IgD-negative memory B cell (primary cell): ENCODE measurements at regions not wholly inside any gene's neighbourhood (a gene's known extent, or its start where the extent isn't known, plus 50 kb on each side); places are given as distances from the start of the nearest gene placed in this dataset.

Experiments
- H3K27ac Mint-ChIP-seq, 3 donors: one replicate each; pipeline ENCODE4 v1.8.0; 2020 to 2022; ENCODE audit warnings: mild to moderate bottlenecking in 3 of 3, mixed read lengths in 3 of 3, moderate library complexity in 1 of 3
- H3K27me3 Mint-ChIP-seq: one replicate; pipeline ENCODE4 v1.8.0; 2021; ENCODE audit warnings: mixed read lengths
- H3K36me3 Mint-ChIP-seq: one replicate; pipeline ENCODE4 v1.8.0; 2020; ENCODE audit warnings: mild to moderate bottlenecking, mixed read lengths
- H3K4me1 Mint-ChIP-seq, 3 donors: one replicate each; pipeline ENCODE4 v1.8.0; 2020 to 2022; ENCODE audit warnings: mixed read lengths in 3 of 3, mild to moderate bottlenecking in 1 of 3
- H3K4me3 Mint-ChIP-seq, 4 donors: one replicate each; pipeline ENCODE4 v1.8.0; 2020 to 2022; ENCODE audit warnings: mild to moderate bottlenecking in 4 of 4, mixed read lengths in 4 of 4, moderate library complexity in 3 of 4
- H3K9me3 Mint-ChIP-seq, 3 donors: one replicate each; pipeline ENCODE4 v1.8.0; 2020 to 2021; ENCODE audit warnings: mixed read lengths in 3 of 3, mild to moderate bottlenecking in 1 of 3

DNA sequence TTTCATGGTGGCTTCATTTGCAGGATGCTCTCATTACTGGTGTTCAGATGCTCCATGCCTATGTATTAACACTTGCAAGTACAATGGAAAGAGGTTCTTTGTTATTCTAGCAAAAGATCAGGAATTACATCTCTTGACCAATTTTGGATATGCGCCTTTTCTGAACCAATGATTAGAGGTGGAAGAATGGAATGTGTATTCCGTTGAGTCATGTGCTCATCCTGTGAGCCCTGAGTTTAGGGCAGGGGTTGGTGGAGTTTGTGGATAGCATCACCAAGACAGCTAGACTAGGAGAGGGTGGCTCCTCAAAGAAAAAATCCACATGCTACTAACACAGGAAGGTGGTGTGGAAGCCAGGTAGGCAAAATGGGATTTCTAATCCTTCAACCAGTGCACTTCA, 80.7 kb upstream of the SLC25A26 start:
- H3K9me3 Mint-ChIP-seq, result peaks cover 0 to 2% (median 0%) of the 10 kb centered on the region in 3 donors
- H3K27me3 Mint-ChIP-seq, result no peaks in the 10 kb centered on the region
- H3K27ac Mint-ChIP-seq, result no peak overlapping the region
- no peaks in the 10 kb centered on the region for H3K4me1 Mint-ChIP-seq
- no peaks in the 10 kb centered on the region for H3K36me3 Mint-ChIP-seq
- no peak overlapping the region for H3K4me3 Mint-ChIP-seq

DNA sequence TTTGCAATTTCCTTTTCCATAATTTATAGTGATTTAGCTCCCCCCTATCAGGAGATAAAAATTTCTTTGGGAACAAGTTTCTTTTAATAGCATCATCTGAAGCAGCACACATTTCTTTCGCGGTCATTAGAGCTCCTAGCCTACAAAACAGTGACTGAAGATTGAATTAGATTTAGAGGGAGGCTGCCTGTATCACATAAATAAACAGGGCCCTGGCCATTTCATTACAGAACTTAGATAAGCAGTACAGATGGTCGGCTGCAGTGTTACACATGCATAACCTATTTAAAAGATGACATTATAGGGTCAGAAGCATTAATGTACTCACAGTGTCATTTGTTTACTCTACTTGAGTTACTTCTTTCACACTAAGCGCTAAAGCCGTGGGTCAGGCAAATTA, 81.4 kb upstream of the SLC25A26 start:
- no peaks in the 10 kb centered on the region for H3K27me3 Mint-ChIP-seq
- H3K4me1 Mint-ChIP-seq, result no peaks in the 10 kb centered on the region
- H3K9me3 Mint-ChIP-seq, result peaks cover 0 to 2% (median 0%) of the 10 kb centered on the region in 3 donors
- no peak overlapping the region for H3K27ac Mint-ChIP-seq
- no peak overlapping the region for H3K4me3 Mint-ChIP-seq
- H3K36me3 Mint-ChIP-seq, result no peaks in the 10 kb centered on the region

DNA sequence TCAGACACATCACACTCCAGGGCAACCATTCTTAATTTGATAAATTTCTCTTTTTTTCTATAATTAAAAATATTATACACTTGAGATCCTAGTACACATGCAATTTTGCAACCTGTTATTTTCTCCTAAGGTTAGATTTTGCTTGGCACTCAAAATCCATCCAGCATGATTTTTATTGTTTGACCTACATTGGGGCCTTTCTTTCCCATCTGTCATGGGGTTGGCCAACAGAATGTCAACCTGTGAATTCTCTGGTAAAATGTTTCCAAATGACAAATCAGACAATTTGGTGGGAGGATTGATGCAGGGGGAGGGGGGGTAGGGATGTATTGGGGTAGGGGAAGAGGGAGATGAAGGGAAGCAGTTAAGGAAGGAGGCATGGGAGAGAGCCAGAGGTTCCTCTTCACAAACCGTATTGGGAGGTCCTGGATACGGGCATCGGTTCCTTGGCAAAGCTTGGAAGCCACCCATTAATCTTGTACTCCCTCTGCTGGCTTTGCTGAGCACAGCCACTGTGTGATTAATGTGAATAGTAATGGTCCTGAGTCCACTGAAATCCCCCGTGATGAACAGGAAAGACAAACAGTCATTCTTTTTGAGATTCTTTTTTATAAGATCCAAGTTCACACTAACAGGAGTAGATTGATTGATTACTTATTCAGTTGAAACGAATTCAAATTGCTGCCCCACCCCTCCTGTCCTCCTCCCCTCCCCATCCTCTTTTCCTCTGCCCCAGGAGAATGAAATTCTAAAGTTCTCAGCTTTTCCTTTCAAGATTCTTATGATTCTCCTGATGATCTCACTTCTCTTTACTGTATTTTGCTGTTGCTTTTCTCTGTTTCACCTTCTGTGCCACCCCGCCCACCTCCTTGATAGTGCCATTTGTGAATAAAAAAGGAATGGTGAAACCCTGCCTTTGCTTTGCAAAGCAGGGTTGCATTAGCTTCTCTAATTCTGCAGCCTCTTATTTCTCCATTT, 82.2 kb upstream of the SLC25A26 start:
- peaks cover 0 to 2% (median 0%) of the 10 kb centered on the region in 3 donors for H3K9me3 Mint-ChIP-seq
- H3K4me1 Mint-ChIP-seq, result no peaks in the 10 kb centered on the region
- H3K27ac Mint-ChIP-seq, result no peak overlapping the region
- no peaks in the 10 kb centered on the region for H3K36me3 Mint-ChIP-seq
- no peaks in the 10 kb centered on the region for H3K27me3 Mint-ChIP-seq
- H3K4me3 Mint-ChIP-seq, result no peak overlapping the region

DNA sequence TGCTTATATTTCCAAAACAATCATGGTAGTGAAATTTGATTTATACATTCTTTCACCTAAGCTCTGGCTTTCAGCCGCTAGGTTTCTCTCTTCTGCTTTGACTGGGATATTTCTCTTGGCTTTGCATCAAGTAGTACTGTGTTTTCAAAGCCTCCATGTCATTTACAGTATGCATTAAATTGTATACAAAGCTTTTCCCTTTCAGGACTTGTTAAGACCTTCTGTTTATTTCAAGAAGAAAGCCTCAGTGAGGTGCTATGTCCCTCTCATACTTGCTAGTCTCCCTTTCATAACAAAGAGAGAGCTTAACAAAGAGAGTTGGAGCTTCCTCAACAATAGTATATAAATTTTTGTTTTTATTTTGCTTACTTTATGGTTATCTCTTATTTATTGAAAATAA, 84.2 kb upstream of the SLC25A26 start:
- no peaks in the 10 kb centered on the region for H3K4me1 Mint-ChIP-seq
- no peak overlapping the region for H3K27ac Mint-ChIP-seq
- no peaks in the 10 kb centered on the region for H3K27me3 Mint-ChIP-seq
- H3K9me3 Mint-ChIP-seq, result peaks cover 0 to 2% (median 0%) of the 10 kb centered on the region in 3 donors
- H3K36me3 Mint-ChIP-seq, result no peaks in the 10 kb centered on the region
- H3K4me3 Mint-ChIP-seq, result no peak overlapping the region

DNA sequence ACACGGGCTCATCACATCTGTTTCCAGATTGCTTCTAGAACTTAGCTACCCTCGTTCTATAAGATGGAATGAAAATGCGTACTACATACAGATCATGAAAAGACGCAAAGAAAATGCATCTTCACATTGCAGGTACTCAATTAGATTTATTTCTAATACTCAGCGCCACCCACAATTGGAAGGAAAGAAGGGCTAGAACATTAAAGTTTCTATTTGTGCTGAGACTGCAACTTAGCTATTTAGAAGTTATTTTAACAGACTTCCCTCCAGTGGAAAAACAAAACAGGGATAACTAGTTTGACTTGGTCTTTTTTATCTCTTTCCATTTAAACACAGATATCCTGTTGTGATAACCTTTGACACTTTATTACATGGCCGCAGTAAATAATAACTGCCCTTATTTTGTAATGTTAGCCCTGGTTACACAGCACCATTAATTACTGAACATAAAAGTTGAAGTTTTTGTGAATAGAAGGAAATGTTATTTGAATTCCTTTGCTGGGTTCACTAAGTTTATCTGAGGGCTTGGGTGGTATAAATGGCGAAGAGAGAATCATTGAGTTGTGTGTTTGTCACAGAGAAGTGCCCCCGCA, 86.9 kb upstream of the SLC25A26 start:
- Mint-ChIP-seq H3K36me3 (no peaks in the 10 kb centered on the region), H3K4me3 (no peak overlapping the region), H3K27me3 (no peaks in the 10 kb centered on the region), H3K4me1 (no peaks in the 10 kb centered on the region), H3K9me3 (no peaks in the 10 kb centered on the region), H3K27ac (no peak overlapping the region)

DNA sequence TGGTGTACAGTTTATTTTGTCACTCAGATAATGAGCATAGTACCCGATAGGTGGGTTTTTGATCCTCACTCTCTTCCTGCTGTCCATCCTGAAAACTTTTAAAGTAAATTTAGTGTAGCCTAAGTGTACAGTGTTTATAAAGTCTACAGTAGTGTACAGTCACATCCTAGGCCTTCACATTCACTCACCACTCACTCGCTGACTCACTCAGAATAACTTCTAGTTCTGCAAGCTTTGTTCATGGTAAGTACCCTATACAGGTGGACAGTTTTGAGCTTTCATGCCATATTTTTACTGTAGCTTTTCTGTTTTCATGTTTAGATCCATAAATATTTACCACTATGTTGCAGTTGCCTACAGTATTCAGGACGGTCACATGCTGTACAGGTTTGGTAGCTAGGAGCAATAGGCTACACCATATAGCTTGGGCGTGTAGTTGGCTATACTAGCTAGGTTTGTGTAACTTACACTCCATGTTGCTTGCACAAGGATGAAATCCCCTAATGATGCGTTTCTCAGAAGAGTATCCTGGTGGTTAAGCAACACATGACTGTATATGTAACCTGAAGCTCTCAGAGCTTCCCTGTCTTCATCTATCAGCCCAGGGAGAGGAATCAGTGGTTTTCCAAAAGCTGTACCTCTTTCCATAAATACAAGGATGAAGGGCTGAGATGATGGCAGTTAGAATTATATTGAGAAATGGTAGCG, 87.6 kb upstream of the SLC25A26 start:
- Mint-ChIP-seq H3K36me3 (no peaks in the 10 kb centered on the region), H3K9me3 (no peaks in the 10 kb centered on the region), H3K27me3 (no peaks in the 10 kb centered on the region), H3K4me1 (no peaks in the 10 kb centered on the region), H3K27ac (no peak overlapping the region), H3K4me3 (no peak overlapping the region)

DNA sequence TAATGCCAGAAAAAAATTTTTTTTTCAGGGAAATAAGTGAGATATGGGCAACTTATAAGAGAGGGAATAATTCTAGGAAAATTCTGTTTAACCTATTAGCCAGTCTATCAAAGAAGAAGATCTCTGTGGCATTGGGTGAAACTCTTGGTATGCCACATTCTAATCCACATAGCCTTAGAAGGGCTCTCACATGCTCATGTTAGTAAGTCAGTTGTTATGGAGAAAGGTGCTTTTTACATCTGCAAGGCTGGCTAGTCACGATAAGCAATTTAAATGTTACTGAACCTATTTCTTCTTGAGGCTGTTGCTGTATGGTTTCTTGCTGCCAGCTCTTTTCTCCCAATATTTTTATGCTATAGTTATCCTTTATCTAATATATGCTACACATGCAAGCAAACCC, 89.9 kb upstream of the MAGI1 start:
- H3K4me3 Mint-ChIP-seq, result no peak overlapping the region
- no peaks in the 10 kb centered on the region for H3K27me3 Mint-ChIP-seq
- H3K9me3 Mint-ChIP-seq, result peaks cover 0 to 2% (median 0%) of the 10 kb centered on the region in 3 donors
- H3K4me1 Mint-ChIP-seq, result no peaks in the 10 kb centered on the region
- H3K27ac Mint-ChIP-seq, result no peak overlapping the region
- H3K36me3 Mint-ChIP-seq, result no peaks in the 10 kb centered on the region

DNA sequence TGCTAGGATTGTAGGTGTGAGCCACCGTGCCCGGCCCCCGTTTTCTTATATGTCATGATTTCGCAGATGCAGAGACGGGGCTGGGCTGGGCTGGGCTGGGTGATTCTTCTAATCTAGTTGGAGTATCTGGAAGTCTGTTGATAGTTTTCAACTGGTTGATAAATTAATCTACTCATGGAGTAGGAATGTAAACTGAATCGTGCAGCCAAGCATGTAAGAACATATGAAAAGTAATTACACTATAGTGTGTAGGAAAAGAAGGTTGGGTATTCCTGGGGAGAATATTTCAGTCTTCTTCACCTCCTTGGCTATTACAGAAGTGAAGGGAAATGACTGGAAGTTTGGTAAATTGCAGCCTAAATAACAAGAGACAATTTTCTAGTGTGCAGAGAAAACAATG, 82.6 kb upstream of the MAGI1 start:
- Mint-ChIP-seq H3K27me3 (no peaks in the 10 kb centered on the region), H3K4me3 (no peak overlapping the region), H3K4me1 (no peaks in the 10 kb centered on the region), H3K27ac (no peak overlapping the region), H3K9me3 (peaks cover 0 to 7% (median 0%) of the 10 kb centered on the region in 3 donors), H3K36me3 (no peaks in the 10 kb centered on the region)

DNA sequence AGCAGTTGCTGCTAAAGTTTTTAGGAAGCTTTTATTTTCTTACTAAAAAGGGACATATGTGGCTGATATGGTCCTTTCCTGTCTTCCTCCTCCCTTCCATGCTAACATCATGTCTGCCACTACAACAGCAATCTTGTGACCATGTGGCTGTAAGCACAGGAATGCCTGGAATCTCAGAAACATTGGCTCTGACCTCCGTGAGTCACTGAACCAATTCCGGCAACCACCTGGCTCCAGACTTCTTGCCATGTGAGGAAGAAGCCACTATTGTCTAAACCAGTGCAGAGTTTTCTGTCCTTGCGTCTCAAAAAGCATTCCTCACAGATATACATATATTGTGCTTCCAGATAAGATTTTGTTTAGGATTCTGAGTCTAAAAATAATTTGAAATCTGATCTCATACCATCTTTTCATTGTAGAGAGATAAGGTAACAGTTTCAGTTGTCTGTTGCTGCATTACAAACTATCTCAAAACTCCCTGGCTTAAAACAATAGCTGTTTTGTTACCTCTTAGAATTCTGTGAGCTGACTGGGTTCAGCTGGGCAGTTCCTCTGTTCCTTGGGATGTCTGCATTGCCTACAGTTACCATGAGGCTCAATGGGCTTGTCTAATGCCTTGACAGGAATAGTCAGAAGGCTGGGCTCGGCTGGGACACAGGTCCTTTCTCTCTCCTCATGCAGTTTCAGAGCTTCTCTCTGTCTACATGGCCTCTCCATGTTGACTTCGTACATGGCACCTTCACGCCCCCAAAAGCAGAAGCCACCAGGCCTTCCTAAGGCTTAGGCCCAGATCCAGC, 77.3 kb upstream of the MAGI1 start:
- Mint-ChIP-seq H3K4me1 (no peaks in the 10 kb centered on the region), H3K36me3 (no peaks in the 10 kb centered on the region), H3K27me3 (peaks cover 4% of the 10 kb centered on the region), H3K9me3 (peaks cover 0 to 7% (median 0%) of the 10 kb centered on the region in 3 donors), H3K4me3 (no peak overlapping the region), H3K27ac (no peak overlapping the region)

DNA sequence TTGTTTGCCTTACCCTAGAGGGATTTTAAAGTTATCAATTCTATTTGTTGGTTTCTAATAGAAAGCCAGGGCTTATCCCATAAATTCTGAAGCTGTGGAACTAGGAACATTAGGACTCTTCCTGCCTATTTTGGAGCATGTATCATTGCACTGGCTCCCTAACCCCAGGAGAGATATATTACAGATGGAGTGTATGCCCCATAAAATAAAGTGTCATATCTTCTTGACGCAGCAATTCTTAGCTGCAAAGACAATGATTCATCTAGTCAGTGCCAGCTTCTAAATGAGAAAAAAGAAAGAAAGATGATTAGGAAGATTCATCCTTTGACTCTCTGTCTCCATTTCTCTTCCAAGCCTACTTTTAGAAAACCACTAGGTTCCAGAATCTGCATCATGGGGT, 74.8 kb upstream of the MAGI1 start:
- H3K4me1 Mint-ChIP-seq, result no peaks in the 10 kb centered on the region
- peaks cover 0 to 2% (median 0%) of the 10 kb centered on the region in 3 donors for H3K9me3 Mint-ChIP-seq
- no peak overlapping the region for H3K4me3 Mint-ChIP-seq
- H3K27ac Mint-ChIP-seq, result no peak overlapping the region
- no peaks in the 10 kb centered on the region for H3K36me3 Mint-ChIP-seq
- peaks cover 8% of the 10 kb centered on the region for H3K27me3 Mint-ChIP-seq

DNA sequence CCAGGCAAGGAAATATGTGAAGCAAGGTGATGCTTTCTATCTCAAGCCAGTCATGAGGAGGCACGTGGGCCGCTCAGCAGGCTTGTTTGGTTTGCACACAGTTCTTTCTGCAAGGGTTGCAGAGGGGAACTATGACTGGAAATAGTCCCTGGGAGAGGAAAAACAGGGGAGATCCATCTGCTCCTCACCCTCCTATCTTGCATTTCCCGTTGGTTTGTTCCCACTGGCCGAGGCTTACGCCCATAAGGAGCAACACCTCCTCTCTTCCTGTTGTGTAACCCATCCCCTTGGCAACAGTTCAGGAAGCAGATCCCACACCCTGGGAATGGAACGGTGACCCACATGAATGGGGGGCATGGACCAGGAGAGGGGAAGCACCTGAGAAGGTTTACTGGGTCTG, 72.1 kb upstream of the MAGI1 start:
- Mint-ChIP-seq H3K9me3 (peaks cover 0 to 2% (median 0%) of the 10 kb centered on the region in 3 donors), H3K4me3 (no peak overlapping the region), H3K27ac (no peak overlapping the region), H3K27me3 (peaks cover 8% of the 10 kb centered on the region), H3K36me3 (no peaks in the 10 kb centered on the region), H3K4me1 (no peaks in the 10 kb centered on the region)

DNA sequence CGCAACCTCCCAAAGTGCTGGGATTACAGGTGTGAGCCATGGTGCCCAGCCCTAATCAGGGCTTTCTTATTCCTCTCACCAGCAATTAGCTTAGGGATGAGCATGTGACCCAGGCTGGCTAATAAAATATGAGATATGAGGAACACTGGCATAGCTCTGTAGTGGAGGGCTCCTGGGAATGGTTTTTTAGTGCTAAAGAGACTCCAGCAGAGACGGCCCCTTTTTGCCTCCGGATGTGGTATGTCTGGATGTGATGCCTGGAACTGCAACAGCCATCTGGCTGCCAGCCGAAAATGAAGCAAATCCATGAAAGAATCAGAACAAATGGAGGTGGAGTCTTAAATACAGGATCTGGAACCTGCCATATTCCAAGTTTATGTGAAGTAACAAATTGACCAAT, 69.1 kb upstream of the MAGI1 start:
- Mint-ChIP-seq H3K4me3 (no peak overlapping the region), H3K27me3 (peaks cover 4% of the 10 kb centered on the region), H3K9me3 (no peaks in the 10 kb centered on the region), H3K4me1 (no peaks in the 10 kb centered on the region), H3K27ac (no peak overlapping the region), H3K36me3 (no peaks in the 10 kb centered on the region)

DNA sequence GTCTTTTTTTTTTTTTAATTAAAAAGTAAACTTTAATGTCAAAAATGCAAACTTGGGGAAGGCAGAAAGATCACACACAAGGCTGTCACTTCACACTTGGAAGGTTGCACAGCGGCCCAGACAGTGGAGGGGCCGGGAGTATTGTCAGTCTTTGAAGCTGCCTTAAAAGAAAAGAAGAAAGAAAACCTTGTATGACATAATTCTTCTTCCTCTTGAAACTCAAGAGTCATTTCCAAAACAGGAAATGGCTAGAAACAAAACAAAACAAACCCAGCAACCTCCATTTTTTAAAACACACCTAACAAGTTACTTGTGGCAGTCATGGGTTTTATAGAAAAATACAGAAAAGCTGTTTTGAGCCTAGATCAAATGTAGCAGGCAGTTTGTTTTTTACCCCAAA, 68.1 kb upstream of the MAGI1 start:
- H3K36me3 Mint-ChIP-seq, result no peaks in the 10 kb centered on the region
- H3K4me3 Mint-ChIP-seq, result no peak overlapping the region
- peaks cover 4% of the 10 kb centered on the region for H3K27me3 Mint-ChIP-seq
- H3K27ac Mint-ChIP-seq, result no peak overlapping the region
- no peaks in the 10 kb centered on the region for H3K4me1 Mint-ChIP-seq
- peaks cover 0 to 2% (median 0%) of the 10 kb centered on the region in 3 donors for H3K9me3 Mint-ChIP-seq

DNA sequence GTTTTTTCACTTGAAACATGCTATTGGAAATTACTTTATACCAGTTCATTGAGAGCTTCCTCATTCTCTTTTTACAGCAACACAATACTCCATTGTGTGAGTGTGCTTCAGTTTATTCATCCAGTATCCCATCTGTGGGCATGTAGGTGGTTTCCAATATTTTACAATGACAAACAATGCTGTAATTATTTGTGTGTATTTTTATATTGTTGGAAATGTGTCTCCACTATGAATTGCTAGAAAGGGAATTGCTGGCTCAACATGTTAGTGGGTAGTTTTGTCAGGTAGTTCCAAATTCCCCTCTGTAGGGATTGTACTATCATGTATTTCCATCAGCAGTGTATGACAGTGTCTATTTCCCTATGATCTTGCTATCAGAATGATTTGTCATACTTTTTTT, 65.8 kb upstream of the MAGI1 start:
- no peaks in the 10 kb centered on the region for H3K36me3 Mint-ChIP-seq
- H3K4me3 Mint-ChIP-seq, result no peak overlapping the region
- H3K27me3 Mint-ChIP-seq, result no peaks in the 10 kb centered on the region
- peaks cover 0 to 2% (median 0%) of the 10 kb centered on the region in 3 donors for H3K9me3 Mint-ChIP-seq
- no peaks in the 10 kb centered on the region for H3K4me1 Mint-ChIP-seq
- no peak overlapping the region for H3K27ac Mint-ChIP-seq

DNA sequence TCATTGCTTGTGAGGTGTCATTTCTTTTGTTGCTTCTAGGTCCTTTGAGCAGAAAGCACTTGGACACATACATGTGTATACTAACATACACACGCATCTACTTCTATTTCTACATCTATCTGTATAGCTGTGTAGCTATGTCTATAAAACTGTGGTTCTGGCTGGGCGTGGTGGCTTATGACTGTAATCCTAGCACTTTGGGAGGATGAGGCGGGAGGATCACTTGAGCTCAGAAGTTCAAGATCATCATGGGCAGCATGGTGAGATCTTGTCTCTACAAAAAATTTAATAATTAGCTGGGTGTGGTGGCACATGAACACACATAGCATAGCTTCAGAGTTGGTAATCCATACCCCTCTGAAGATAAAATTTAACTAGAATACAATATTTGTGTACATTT, 65.0 kb upstream of the MAGI1 start:
- H3K9me3 Mint-ChIP-seq, result peaks cover 0 to 2% (median 0%) of the 10 kb centered on the region in 3 donors
- H3K27me3 Mint-ChIP-seq, result no peaks in the 10 kb centered on the region
- no peak overlapping the region for H3K4me3 Mint-ChIP-seq
- no peaks in the 10 kb centered on the region for H3K4me1 Mint-ChIP-seq
- no peak overlapping the region for H3K27ac Mint-ChIP-seq
- H3K36me3 Mint-ChIP-seq, result no peaks in the 10 kb centered on the region
